C4-2B (cell line): ENCODE measurements at regions not wholly inside any gene's neighbourhood (a gene's known extent, or its start where the extent isn't known, plus 50 kb on each side); places are given as distances from the start of the nearest gene placed in this dataset.

Source experiments
- H3K27ac ChIP-seq: fragments of 450-650 bp; 2 replicates; pipeline ENCODE4 v1.5.1; 2017
- CTCF ChIP-seq: fragments of 450-650 bp; conservative IDR thresholded peaks from 2 replicates; pipeline ENCODE4 v1.5.1; 2017; ENCODE audit warnings: mild to moderate bottlenecking
- ZFX ChIP-seq: fragments of 450-650 bp; IDR thresholded peaks from 2 replicates; pipeline ENCODE4 v1.6.1; 2017

- no peak overlapping the region for H3K27ac ChIP-seq
- no peak for TF ChIP-seq ZFX
- TF ChIP-seq CTCF = no peak
Measured at GRCh38 chr11:111093061-111093460, 152.5 kb upstream of the POU2AF2 start.

- no peak overlapping the region for H3K27ac ChIP-seq
- TF ChIP-seq CTCF = no peak
- TF ChIP-seq ZFX = no peak
Measured at GRCh38 chr11:111091321-111091938, 154.1 kb upstream of the POU2AF2 start.

GRCh38 chr11:111089759-111090158, 155.8 kb upstream of the POU2AF2 start:
- H3K27ac ChIP-seq = no peak overlapping the region
- TF ChIP-seq CTCF (no peak), ZFX (no peak)

GRCh38 chr11:111088847-111089355, 156.6 kb upstream of the POU2AF2 start:
- TF ChIP-seq ZFX = no peak
- TF ChIP-seq CTCF = no peak
- H3K27ac ChIP-seq = no peak overlapping the region

- H3K27ac ChIP-seq = no peak overlapping the region
- TF ChIP-seq CTCF (no peak), ZFX (no peak)
Measured at GRCh38 chr11:111086058-111086457, 159.5 kb upstream of the POU2AF2 start.

GRCh38 chr11:111082664-111083063, 162.9 kb upstream of the POU2AF2 start:
- H3K27ac ChIP-seq = no peak overlapping the region
- TF ChIP-seq ZFX (no peak), CTCF (no peak)

- peak overlapping the region; percentile 52 for H3K27ac ChIP-seq
- TF ChIP-seq CTCF (no peak), ZFX (no peak)
Measured at GRCh38 chr11:111081021-111081511, 164.5 kb upstream of the POU2AF2 start.
